ENCODE measurements at regions not wholly inside any gene's neighbourhood (a gene's known extent, or its start where the extent isn't known, plus 50 kb on each side); places are given as distances from the start of the nearest gene placed in this dataset.

DNA sequence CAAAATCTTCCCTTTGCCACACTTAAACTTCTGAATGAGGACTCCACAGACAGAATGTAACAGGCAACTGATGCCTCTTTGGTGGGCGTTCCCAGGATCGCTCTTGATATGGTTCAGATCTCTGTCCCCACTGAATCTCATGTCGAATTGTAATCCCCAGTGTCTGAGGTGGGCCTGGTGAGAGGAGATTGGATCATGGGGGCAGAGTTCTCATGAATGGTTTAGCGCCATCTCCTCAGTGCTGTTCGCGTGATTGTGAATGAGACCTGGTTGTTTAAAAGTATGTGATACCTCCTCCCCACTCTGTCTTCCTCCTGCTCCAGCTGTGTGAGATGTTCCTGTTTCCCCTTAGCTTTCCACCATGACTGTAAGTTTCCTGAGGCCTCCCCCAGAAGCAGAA lies 111.1 kb upstream of the SLC66A3 start:
- H3K4me3 ChIP-seq (replicated peaks in 1 of 2; ENCODE audit: low read depth in 2 of 2, low read length in 2 of 2), result no peak overlapping the region
- DNase-seq (ENCODE audit: low read depth in 2 of 2), result no peak
- TF ChIP-seq CTCF (IDR thresholded peaks at IDR 0.05; ENCODE audit: low read depth, low read length), result no peak

- no peak for TF ChIP-seq CTCF (IDR thresholded peaks at IDR 0.05; ENCODE audit: low read depth, low read length)
- no peak for DNase-seq (ENCODE audit: low read depth in 2 of 2)
- no peak overlapping the region for H3K4me3 ChIP-seq (replicated peaks in 1 of 2; ENCODE audit: low read depth in 2 of 2, low read length in 2 of 2)
These were observed 110.0 kb upstream of the SLC66A3 start for GRCh38 chr2:11045294-11045693.

- no peak for DNase-seq (ENCODE audit: low read depth in 2 of 2)
- no peak for TF ChIP-seq CTCF (IDR thresholded peaks at IDR 0.05; ENCODE audit: low read depth, low read length)
- H3K4me3 ChIP-seq (replicated peaks in 1 of 2; ENCODE audit: low read depth in 2 of 2, low read length in 2 of 2), result no peak overlapping the region
These were observed 106.8 kb upstream of the SLC66A3 start for GRCh38 chr2:11048335-11049008.

DNA sequence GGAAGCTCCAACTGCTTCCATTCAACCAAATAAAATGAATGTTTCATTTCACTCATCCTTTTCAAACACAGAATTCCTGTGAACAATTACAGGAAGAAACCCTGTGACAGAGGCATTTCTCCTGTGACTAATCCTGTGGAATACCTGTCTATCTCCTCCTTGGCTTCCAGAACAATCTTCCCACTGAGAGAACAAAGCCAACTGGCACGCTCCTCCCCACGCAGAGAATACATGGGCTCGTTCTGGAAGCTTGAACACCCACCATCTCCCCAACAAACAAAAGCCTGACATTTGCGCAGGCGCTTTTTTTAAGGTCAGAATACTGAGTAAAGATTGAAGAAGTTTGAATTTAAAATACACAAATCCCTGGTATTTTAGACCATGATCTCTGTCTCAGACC lies 104.7 kb upstream of the SLC66A3 start:
- no peak overlapping the region for H3K4me3 ChIP-seq (replicated peaks in 1 of 2; ENCODE audit: low read depth in 2 of 2, low read length in 2 of 2)
- TF ChIP-seq CTCF (IDR thresholded peaks at IDR 0.05; ENCODE audit: low read depth, low read length), result no peak
- peak in 1 of 2 donors; percentile 8 for DNase-seq (ENCODE audit: low read depth in 2 of 2)

DNA sequence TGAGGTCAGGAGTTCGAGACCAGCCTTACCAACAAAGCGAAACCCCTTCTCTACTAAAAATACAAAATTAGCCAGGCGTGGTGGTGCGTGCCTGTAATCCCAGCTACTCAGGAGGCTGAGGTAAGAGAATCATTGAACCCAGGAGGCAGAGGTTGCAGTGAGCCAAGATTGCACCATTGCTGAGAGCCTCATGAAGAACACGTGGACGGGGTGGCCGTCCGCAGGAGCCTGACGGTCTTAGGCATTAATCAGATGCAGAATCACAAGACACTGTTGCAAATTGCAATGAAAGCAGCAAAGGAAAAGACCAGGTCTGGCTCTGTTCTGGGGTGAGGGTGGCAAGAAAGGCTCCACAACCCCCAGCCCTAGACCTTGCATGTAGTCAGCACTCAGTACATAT lies 104.0 kb upstream of the SLC66A3 start:
- TF ChIP-seq CTCF (IDR thresholded peaks at IDR 0.05; ENCODE audit: low read depth, low read length), result no peak
- DNase-seq (ENCODE audit: low read depth in 2 of 2), result no peak
- H3K4me3 ChIP-seq (replicated peaks in 1 of 2; ENCODE audit: low read depth in 2 of 2, low read length in 2 of 2), result no peak overlapping the region

- no peak for DNase-seq (ENCODE audit: low read depth in 2 of 2)
- no peak for TF ChIP-seq CTCF (IDR thresholded peaks at IDR 0.05; ENCODE audit: low read depth, low read length)
- no peak overlapping the region for H3K4me3 ChIP-seq (replicated peaks in 1 of 2; ENCODE audit: low read depth in 2 of 2, low read length in 2 of 2)
These were observed 101.7 kb upstream of the SLC66A3 start for GRCh38 chr2:11053546-11053945.

Data from cardiac fibroblast (primary cell).